GM21786 (cell line): ENCODE measurements at regions not wholly inside any gene's neighbourhood (a gene's known extent, or its start where the extent isn't known, plus 50 kb on each side); places are given as distances from the start of the nearest gene placed in this dataset.

Source experiments
- ATAC-seq: cut with Tn5 transposase; IDR thresholded peaks from one replicate; pipeline ENCODE4 v1.9.1; 2021; ENCODE audit not compliant: unreplicated experiment

DNA sequence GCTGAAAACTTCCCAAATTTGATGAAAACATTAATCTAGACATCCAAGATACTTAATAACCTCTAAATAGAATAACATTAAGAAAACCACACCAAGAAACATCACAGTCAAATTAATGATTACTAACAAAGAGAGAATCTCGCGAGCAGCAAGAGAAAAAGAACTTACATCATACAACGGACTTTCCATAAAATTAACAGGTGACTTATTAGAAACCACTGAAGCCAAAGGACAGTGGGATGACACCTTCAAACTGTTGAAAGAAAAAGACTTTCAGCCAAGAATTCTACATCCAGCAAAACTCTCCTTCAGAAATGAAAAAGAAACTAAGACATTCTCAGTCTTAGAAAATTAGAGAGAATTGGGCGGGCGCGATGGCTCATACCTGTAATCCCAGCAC, 232.0 kb downstream of the SNCA start:
- ATAC-seq, result no peak

DNA sequence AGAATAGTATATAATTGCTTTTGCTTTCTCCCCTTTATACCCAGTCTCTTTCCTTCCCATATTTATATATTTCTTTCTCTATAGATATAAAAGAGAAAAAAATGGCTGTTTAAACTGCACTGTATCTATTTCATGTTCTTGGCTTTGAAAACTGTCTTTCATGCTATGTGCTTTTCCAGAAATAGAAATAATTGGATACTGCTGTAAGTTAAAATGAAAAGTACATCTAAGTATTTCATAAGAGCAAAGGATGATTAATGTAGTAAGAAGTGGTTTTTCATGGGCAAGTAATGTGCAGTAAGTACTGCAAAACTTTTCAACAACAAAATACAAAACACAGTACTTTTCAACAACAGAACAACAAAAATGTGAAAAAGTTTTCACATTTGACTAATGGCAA, 237.9 kb downstream of the SNCA start:
- ATAC-seq, result no peak

DNA sequence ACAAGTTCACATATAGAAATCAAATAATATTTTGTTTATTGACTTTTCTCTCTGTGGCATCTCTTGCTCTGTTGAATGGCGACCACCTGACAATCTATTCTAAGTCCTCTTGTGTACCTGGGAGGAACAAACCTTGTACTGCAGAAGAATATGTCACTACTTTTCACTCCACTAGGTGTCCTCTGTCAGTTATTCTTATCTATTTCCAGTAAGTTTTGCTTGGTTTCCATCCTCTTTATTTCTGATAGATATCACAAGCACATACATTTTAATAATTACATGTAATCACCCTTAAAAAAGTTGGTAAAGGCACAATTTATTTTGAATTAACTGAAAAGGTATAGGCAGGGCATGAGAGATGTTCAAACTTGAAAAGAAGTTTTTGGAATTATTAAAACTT, 238.4 kb downstream of the SNCA start:
- ATAC-seq, result no peak

DNA sequence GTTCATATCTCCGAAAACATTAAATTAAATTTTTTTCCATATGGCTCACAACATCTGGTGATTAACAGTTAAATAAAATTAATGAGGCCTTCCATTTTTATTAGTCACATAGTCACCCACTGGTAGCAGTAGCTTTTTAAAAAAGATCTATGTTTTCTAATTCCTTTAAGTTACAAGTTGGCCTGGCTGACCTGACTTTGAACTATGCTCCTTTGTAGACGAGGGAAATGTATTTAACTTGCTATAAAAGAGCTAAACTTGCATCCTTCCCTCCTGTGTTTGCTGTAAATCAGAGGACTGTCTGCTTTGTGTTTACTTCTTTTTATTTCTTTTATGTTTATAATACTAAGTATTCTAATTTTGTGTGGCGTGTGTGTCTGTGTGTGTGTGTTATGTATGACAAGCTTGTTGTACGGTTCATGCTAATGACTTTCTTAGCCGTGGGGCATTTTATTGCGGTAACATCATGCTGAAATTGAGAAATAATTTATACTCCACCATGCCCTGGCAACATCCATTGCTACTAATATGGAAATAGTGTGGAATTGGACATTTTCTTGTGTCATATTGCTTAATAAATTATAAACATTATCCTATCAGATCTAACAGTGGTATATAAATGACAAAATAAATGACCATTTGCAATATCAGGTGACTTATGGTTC, 241.7 kb downstream of the SNCA start:
- no peak for ATAC-seq

DNA sequence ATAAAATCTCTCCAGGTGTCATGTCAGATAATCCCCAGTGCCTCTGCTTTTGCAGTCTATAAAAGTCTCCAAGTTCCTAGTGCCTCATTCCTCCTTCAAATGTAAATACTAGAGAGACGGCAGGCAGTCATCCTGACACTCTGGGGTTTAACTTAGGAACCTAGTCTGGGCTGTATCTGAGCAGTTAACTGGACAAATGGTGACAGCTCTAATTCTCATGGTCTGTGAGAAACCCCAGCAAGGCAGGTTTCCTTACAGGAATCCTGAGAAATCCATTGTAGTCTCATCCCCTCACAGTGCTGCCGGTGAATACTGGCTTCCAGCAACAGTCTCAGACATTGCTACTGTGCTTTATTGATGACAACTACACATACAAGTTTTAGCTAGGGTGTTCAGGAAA, 246.8 kb downstream of the SNCA start:
- ATAC-seq, result no peak

DNA sequence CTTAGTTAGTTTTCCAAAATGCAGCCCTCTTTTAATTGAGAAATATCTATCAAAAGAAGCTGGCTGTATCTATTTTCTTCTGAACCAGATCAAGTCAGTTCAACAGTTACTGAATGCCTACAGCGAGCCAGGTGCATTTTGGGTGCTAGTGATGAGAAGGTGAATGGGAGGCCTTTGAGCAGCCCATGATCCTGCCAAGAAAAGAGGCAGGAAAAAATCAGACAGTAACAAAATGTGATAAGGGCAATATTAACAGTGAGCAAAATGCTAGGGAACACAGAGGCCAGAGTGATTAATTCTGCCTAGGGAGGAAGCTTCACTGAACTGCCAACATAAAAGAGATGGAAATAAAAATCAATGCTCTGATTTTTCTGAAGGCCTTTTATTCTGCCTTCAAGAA, 248.5 kb downstream of the SNCA start:
- ATAC-seq, result no peak

DNA sequence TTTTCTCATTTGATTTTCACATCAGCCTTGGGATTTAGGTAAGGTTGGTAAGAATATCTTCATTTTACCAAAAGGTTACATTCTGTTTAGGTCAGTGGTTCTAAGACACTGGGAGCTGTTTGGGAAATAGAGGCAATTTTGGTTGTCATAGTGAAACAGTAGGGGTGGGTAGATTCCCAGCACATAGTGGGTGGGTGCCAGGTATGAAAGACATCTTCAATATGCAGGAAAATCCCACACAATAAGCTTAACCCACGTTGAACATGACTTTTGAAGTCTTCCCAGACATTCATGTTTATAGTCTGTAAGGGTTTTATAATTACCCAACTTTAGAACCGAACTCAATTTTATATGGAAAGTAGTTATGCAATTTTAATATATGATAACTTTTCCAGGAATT, 249.6 kb downstream of the SNCA start:
- ATAC-seq, result no peak

DNA sequence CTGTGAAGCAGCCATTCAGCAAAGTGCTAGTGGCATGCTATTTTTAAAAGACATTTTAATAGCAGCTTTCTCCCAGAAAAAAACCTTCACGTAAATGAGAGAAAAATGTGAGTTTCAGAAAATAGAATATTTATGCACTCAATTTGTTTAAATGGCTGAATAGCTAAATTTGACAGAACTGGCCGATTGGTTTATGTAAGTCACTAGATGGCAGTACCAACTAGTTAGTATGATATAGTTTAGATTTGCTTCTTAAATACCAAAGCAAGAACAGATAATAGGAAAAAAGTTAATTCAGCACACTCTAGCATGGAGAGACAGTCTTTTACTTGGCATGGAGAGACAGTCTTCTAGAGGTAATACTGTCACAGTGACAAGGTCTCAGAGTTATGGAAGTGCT, 250.1 kb downstream of the SNCA start:
- no peak for ATAC-seq

DNA sequence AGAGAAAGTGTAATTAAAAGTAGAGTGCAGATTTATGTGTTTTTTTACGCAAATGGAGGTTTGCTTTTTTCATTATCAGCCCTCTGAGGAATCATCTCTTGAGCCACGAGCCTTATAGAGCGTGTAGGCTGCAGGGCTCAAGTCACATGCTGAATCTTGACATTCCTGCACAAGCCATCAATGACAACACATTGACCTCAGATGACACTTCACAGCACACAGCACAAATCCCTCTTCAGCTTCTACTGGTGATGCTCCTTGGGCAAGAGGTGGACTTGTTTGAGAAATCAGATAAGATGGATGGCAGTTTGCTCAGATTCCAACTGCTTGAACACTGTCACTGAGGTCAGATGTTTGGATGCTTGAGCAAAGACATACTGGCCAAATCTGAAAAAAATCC, 250.6 kb downstream of the SNCA start:
- ATAC-seq, result no peak

DNA sequence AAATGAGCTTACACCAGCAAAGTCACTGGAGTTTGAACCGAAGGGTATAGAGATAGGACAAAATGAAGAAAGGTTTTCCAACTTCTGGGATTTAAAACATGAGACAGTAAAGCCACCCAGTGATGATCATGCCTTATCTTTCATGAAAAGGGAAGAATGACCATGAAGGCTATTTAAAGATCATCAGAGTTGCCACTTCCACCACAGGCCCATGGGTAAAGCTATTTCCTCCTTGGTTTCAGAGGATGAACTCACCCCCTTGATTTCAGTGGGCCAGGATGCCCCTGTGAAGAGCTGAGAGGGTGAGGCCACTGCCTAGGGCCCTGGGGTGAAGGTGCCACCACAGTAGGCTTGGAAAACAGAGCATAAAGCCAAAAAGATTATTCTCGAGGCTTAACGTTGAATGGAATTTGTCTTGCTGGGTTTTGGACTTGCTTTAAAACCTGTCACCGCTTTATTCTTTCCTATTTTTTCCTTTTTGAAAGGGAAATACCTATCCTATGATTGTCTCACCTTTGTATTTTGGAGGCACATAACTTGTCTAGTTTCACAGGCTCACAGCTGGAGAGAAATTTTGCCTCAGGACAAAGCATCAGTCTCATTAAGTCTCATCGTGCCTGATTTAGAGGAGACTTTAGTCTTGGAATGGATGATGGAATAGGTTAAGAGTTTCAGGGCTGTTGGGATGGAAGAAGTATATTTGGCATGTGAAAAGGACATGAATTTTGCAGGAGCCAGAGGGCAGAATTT, 254.0 kb downstream of the SNCA start:
- ATAC-seq, result no peak

DNA sequence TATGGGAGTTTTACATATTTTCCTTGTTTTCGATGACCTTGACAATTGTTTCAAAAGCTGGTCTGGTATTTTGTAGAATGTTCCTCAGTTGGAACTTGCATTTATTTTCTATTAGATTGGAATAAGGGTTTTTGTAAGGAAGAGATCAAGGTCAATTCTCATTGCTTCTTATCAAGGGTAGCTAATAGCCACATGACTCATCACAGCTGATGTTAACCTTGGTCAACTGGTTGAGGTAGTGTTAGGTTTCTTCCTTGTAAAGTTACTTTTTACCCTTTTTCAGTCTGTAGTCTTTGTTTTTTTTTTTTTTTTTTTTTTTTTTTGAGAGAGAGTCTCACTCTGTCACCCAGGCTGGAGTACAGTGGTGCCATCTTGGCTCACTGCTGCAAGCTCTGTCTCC, 257.2 kb downstream of the SNCA start:
- ATAC-seq, result no peak

DNA sequence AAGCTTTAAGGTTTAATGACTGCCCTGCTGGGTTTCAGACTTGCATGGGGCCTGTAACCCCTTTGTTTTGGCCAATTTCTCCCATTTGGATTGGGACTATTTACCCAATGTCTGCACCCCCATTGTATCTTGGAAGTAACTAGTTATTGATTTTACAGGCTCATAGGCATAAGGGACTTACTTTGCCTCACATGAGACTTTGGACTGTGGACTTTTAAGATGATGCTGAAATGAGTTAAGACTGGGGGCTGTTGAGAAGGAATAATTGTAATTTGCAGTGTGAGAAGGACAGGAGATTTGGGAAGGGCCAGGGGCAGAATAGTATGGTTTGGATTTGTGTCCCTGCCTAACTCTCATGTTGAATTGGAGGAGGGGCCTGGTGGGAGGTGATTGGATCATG, 260.7 kb downstream of the SNCA start:
- no peak for ATAC-seq

DNA sequence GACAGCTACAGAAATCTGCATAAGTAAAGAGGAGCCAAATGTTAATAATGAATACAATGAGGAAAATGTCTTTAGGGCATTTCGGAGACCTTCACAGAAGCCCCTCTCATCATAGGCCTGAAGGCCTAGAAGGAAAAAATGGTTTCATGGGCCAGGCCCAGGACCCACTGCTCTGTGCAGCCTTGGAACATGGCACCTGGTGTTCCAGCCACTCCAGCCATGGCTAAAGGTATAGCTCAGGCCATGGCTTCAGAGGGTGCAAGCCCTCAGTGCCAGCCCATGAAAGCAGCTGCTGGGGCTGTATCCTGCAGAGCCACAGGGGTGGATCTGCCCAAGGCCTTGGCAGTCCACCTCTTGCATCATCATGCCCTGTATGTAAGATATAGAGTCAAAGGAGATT, 261.1 kb downstream of the SNCA start:
- ATAC-seq, result no peak

DNA sequence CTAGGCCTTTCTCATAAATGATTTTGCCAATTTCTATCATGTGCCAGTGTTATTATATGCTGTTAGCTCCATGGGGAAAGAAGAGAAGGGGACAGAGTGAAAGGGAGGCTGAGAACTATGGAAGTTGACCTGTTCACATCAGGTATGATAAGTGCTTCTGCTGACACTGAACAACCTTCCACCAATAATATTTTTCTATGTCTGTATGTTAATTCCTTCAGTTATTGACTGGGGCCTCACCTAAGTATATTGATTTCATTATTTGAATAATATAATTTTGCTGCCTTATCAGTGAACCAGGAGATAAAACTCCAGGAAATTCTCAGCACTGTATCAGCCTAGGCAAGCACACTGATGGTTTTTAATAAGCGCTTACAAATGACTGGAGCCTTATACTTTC, 262.8 kb downstream of the SNCA start:
- no peak for ATAC-seq

DNA sequence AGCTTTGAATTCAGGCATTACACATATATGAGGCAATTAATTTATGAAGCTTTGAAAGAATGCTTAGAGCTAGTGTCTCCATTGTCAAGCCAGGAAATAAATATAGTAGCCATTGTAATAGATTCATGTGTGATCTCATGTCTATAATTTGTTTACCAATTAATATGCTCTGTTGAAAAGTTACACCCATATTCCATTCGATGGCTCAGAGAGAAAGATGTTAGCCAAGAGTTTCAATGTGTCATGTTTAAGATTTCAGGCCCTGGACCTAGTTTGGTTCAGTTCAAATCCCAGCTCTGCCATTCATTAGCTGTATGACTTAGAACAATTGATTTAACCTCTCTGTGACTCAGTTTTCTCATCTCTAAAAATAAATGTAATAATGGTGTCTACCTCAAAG, 263.3 kb downstream of the SNCA start:
- ATAC-seq, result no peak

DNA sequence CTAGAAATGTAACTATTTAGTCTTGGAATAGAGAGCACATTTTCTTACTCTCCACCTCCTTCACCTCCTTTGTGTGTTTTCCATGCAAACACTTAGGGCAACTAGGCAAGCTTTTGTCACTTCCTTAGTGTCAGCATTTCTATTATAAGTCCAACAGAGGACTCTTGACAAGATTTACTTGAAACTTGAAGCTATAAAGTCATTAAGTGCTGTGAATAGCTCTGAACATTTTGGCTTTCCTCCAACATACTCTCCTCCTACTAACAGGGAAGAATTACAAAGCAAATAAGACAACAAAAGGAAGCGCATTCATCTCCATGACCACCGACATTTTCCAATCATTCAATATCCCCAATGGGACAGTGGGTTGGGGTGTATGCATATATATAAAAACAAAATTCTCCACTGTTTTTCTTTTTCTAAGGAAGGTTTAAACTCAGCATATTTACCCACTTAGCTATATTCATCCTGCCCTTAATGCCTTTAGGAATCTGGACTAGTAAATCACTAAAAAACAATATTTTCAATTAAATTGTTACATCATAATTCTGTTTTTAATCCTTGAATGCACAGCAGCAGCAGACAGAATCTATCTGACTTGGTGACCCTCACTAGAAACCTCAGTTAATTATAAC, 264.6 kb downstream of the SNCA start:
- no peak for ATAC-seq

DNA sequence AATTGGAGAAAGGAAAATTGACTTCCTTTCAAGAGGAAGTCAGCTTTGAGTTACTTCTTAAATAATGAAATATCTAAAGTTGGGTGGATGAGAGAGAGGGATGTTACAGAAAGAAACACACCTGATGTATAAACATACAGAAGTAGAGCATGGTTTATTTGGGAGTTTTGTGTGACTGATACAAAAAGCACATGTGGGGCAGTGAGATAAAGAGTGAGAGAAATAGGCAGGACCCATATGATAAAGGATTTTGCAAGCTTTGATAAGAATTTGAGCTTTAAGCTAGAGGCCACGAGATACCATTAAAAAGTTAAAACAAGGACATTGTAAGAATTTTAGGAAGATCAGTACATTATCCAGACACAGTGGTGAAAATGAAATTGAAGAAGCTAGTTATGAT, 263.3 kb upstream of the GPRIN3 start:
- no peak for ATAC-seq

DNA sequence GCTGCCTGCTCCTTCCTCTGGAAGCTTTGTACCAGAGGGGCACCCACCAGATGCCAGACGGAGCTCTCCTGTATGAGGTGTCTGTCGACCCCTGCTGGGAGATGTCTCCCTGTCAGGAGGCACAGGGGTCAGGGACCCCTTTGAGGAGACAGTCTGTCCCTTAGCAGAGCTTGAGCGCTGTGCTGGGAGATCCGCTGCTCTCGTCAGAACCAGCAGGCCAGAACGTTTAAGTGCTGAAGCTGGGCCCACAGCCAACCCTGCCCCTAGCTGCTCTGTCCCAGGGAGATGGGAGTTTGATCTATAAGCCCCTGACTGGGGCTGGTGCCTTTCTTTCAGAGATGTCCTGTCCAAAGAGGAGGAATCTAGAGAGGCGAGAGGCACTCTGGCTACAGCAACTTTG, 260.3 kb upstream of the GPRIN3 start:
- ATAC-seq, result no peak

DNA sequence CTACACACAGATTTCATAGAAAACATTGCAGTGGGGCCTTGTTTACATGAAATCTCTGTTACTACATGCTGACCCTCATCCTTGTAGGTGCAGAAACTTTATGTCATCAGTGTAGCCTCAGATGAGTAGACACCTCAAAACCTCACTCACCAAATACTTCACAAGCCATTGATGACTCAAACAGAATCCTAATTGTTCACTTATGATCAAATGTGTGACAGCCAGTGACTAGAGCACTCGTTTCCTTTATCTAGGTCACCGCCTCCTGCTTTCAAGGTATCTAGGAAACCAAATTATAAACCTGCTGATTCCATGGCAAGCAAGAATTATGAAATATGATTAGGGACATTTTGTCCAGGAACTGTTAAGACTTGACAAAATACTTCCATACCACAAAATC, 255.8 kb upstream of the GPRIN3 start:
- ATAC-seq, result no peak

DNA sequence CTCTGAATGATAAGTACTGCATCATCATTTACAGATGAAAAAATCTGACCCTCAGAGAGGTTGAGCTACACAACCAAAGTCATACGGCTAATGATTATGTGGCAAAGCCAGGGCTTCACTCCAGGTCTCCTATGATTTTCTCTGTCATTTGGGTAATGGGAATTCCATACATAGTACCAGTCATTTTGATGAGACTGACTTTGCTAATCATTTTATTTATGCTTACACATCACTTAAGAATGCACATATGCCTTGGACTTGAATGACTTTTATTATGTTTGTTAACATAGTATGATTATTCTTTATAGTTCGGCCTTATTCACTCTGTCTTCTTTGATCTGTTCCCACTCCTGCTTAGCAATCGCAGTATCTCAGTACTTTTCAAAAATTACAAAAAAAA, 255.1 kb upstream of the GPRIN3 start:
- no peak for ATAC-seq

DNA sequence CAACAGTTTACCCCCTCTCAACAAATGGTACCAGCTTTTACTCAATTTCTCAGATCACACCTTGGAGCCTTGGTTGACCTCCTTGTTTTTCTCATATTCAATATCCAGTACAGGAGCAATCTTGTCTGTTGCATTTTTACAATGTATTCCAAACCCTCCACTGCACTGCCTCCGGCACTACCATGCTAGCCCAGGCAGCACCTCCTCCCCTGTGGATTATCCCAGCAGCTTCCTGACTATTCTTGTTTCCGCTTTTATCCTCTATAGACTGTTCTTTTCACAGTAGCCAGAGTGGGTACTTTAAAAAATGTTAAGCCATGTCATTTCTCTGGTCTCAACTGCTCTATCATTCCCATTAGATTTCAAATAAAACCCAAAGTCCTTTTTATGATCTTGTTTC, 253.4 kb upstream of the GPRIN3 start:
- no peak for ATAC-seq

DNA sequence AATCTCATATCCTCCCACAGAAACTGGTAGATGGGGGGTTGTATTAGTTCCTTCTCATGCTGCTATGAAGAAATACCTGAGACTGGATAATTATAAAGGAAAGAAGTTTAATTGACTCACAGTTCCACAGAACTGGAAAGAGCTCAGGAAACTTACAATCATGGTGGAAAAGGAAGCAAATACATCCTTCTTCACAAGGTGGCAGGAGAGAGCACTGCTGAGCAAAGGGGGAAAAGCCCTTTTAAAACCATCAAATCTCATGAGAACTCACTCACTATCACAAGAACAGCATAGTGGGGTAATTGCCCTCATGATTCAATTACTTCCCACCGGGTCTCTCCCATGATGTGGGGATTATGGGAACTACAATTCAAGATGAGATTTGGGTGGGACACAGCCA, 250.5 kb upstream of the GPRIN3 start:
- no peak for ATAC-seq
